ENCODE measurements at regions not wholly inside any gene's neighbourhood (a gene's known extent, or its start where the extent isn't known, plus 50 kb on each side); places are given as distances from the start of the nearest gene placed in this dataset.

DNA sequence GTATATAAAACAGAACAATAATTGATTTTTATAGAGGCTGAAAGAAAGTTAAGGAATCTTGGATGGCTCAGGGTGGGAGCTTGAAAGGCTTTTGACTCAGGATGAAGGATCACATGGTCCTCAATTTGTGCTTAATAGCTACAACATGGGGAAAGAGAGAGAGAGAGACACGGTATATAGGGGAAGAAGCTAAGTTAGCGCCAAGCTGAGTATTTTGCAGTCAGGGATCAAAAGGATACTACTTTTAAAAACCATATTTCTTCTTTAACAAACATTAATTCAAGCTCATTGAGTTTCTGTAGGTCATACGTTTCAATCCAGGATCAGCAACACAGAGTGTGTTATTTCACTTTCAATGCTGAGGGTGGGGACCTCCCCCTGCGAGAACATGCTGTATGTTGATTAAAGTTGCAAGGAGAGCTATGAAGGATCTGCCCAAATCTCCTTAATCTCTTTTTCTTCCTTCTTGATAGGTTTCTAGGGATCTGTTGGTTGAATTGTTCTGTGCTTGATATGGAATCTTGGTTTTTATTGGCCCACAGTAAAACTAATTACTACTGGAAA lies 133.1 kb upstream of the NUDT4 start:
- no peaks in the 10 kb centered on the region for H3K27me3 ChIP-seq (ENCODE audit: control insufficient read depth in 1 of 2, insufficient read depth in 2 of 2, low read length in 2 of 2)
- H3K9me3 ChIP-seq (ENCODE audit: control insufficient read depth in 1 of 2, low read length in 2 of 2), result no peaks in the 10 kb centered on the region
- H3K9ac ChIP-seq (ENCODE audit: low read depth in 1 of 2, low read length in 2 of 2), result no peak overlapping the region
- no peaks in the 10 kb centered on the region for H3K36me3 ChIP-seq (ENCODE audit: control insufficient read depth in 1 of 2, insufficient read depth in 2 of 2, low read length in 2 of 2)
- no peak overlapping the region for H3K27ac ChIP-seq (ENCODE audit: low read depth, low read length)
- no peak overlapping the region for H3K4me3 ChIP-seq (ENCODE audit: low read depth in 1 of 2, low read length in 2 of 2)
- H3K4me1 ChIP-seq (ENCODE audit: control insufficient read depth in 1 of 2, insufficient read depth in 2 of 2, low read length in 2 of 2), result peaks cover 17 to 22% of the 10 kb centered on the region in 2 donors

DNA sequence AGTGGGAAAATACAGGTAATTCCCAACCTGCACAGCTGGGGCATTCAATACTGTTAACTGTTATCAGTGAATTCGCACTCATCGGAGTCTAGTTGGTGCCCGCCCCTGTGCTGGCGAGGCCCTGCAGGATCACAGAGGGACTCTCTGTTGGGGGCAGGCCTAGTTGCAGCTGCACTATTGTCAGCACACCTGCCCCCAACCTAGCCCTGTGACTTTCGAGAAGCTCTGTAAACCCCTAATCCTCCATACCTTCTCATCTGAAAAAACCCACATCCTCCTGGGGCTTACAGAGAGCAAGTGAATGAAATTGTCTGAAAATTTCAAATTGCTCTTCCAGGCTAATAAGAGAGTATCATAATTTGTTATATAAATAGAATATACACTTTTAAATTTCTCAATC lies 132.2 kb upstream of the NUDT4 start:
- H3K27ac ChIP-seq (ENCODE audit: low read depth, low read length), result no peak overlapping the region

DNA sequence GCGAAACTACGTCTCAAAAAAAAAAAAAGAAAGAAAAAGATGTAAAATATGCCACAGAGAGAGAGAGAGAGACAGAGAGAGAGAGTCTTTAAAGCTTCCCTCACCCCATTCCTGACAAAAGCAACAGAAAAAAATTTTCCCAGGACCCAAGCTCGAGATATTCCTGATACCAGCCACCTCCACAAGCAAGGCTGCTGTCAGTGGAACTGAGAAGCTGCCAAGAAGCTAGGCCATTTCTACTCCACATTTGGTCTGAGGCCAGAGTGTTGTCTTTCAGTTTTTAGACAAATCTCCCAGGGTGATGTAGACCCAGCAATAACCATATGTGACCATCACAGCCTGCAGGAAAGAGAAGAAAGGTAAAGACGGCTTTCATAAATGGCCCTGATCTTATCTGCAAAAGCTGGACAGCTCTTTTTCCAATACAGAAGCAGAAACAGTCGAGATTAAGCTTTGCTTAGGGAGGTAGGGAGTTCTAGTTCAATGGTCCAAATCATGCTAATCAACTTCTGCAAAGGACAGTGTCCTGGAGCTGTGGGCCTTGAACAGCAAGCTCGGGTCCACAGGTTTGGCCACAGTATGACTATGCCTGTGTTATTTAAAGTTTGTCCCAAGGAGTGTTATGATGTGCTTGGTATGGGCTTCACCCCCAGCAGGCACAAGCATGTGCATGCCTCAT lies 130.3 kb upstream of the NUDT4 start:
- Histone ChIP-seq H3K9ac (ENCODE audit: low read depth in 1 of 2, low read length in 2 of 2) (no peak overlapping the region), H3K9me3 (ENCODE audit: control insufficient read depth in 1 of 2, low read length in 2 of 2) (no peaks in the 10 kb centered on the region), H3K36me3 (ENCODE audit: control insufficient read depth in 1 of 2, insufficient read depth in 2 of 2, low read length in 2 of 2) (no peaks in the 10 kb centered on the region), H3K27me3 (ENCODE audit: control insufficient read depth in 1 of 2, insufficient read depth in 2 of 2, low read length in 2 of 2) (no peaks in the 10 kb centered on the region), H3K4me3 (ENCODE audit: low read depth in 1 of 2, low read length in 2 of 2) (no peak overlapping the region), H3K27ac (ENCODE audit: low read depth, low read length) (no peak overlapping the region), H3K4me1 (ENCODE audit: control insufficient read depth in 1 of 2, insufficient read depth in 2 of 2, low read length in 2 of 2) (peaks cover 17 to 22% of the 10 kb centered on the region in 2 donors)

More for the DNA sequence above, 132.2 kb upstream of the NUDT4 start:
- Histone ChIP-seq H3K9me3 (ENCODE audit: control insufficient read depth in 1 of 2, low read length in 2 of 2) (no peaks in the 10 kb centered on the region), H3K27me3 (ENCODE audit: control insufficient read depth in 1 of 2, insufficient read depth in 2 of 2, low read length in 2 of 2) (no peaks in the 10 kb centered on the region), H3K4me3 (ENCODE audit: low read depth in 1 of 2, low read length in 2 of 2) (no peak overlapping the region), H3K4me1 (ENCODE audit: control insufficient read depth in 1 of 2, insufficient read depth in 2 of 2, low read length in 2 of 2) (peaks cover 17 to 22% of the 10 kb centered on the region in 2 donors), H3K36me3 (ENCODE audit: control insufficient read depth in 1 of 2, insufficient read depth in 2 of 2, low read length in 2 of 2) (no peaks in the 10 kb centered on the region), H3K9ac (ENCODE audit: low read depth in 1 of 2, low read length in 2 of 2) (no peak overlapping the region)

DNA sequence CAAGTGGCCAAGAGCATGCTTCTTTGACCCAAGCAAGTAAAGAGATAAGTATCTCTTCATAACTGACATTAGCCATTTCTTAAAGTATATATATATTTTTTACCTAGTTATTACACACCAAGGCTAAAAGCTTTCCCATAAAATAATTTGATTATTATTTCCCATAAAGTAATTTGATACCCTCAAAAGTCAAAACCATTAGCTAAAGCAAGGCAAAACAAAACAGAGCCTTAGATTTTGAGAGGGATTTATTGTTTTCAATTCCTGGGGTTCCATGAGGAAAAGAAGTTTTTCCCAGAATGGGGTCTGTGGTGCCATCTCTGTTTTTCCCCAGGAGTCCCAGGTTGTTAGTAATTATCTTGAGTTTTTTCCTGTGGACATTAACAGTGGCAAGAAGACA lies 125.5 kb upstream of the NUDT4 start:
- no peaks in the 10 kb centered on the region for H3K36me3 ChIP-seq (ENCODE audit: control insufficient read depth in 1 of 2, insufficient read depth in 2 of 2, low read length in 2 of 2)
- no peak overlapping the region for H3K27ac ChIP-seq (ENCODE audit: low read depth, low read length)
- peaks cover 10 to 11% of the 10 kb centered on the region in 2 donors for H3K9me3 ChIP-seq (ENCODE audit: control insufficient read depth in 1 of 2, low read length in 2 of 2)
- H3K4me3 ChIP-seq (ENCODE audit: low read depth in 1 of 2, low read length in 2 of 2), result no peak overlapping the region
- H3K9ac ChIP-seq (ENCODE audit: low read depth in 1 of 2, low read length in 2 of 2), result no peak overlapping the region
- peaks cover 0 to 4% of the 10 kb centered on the region in 2 donors for H3K4me1 ChIP-seq (ENCODE audit: control insufficient read depth in 1 of 2, insufficient read depth in 2 of 2, low read length in 2 of 2)
- no peaks in the 10 kb centered on the region for H3K27me3 ChIP-seq (ENCODE audit: control insufficient read depth in 1 of 2, insufficient read depth in 2 of 2, low read length in 2 of 2)

DNA sequence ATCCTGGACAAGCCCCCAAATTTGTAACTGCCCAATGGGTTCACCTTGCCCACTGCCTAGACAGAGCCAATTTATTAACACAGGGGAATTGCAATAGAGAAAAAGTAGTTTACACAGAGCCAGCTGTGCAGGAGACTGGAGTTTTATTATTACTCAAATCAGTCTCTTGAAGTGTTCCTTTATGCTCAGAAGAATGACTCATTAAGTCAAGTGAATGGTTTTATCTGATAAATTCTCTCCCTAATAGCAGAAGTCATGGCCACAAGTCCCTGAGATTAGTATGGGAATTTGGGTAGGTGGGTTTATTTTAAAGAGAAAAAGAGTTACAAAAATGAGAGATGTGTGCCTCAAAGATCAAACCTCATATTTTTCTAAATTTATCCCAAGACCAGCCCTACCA lies 122.8 kb upstream of the NUDT4 start:
- H3K27ac ChIP-seq (ENCODE audit: low read depth, low read length), result no peak overlapping the region
- H3K27me3 ChIP-seq (ENCODE audit: control insufficient read depth in 1 of 2, insufficient read depth in 2 of 2, low read length in 2 of 2), result no peaks in the 10 kb centered on the region
- H3K9ac ChIP-seq (ENCODE audit: low read depth in 1 of 2, low read length in 2 of 2), result no peak overlapping the region
- no peaks in the 10 kb centered on the region for H3K36me3 ChIP-seq (ENCODE audit: control insufficient read depth in 1 of 2, insufficient read depth in 2 of 2, low read length in 2 of 2)
- H3K4me3 ChIP-seq (ENCODE audit: low read depth in 1 of 2, low read length in 2 of 2), result no peak overlapping the region
- no peaks in the 10 kb centered on the region for H3K4me1 ChIP-seq (ENCODE audit: control insufficient read depth in 1 of 2, insufficient read depth in 2 of 2, low read length in 2 of 2)
- H3K9me3 ChIP-seq (ENCODE audit: control insufficient read depth in 1 of 2, low read length in 2 of 2), result peaks cover 10 to 11% of the 10 kb centered on the region in 2 donors

DNA sequence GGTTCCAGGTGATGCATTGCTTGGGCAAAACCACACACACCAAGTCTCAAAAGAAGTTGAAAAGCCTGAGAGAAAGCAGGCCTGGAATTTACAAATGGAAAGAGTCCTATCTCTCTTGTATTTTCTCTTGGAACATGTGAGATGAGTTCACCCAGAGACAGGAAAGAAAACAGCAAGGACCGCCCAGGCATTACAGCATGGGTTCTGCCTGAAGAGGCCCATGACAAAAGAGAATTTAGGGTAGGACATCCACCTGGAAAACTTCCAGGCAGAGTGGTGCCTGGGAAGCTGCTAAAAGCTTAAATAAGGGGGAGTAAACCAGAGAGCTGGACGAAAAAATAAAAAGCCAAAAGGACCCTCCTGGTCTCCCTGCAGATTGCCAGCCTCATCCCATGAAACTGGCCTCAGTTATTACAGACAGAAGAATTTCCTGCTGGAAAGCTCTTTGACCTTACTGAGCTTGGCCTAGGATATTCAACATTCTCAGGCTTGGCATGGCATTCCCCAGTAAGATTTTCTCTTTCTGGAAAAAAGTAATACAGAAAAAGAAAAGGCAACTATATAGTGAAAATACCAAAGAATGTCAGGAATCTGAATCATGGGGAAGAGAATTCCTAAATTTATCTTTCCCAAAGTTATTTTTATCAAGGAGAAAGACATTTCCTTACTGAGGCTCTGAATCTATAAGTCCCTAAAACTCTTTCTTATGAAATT lies 121.3 kb upstream of the NUDT4 start:
- H3K4me1 ChIP-seq (ENCODE audit: control insufficient read depth in 1 of 2, insufficient read depth in 2 of 2, low read length in 2 of 2), result no peaks in the 10 kb centered on the region
- no peak overlapping the region for H3K9ac ChIP-seq (ENCODE audit: low read depth in 1 of 2, low read length in 2 of 2)
- no peaks in the 10 kb centered on the region for H3K27me3 ChIP-seq (ENCODE audit: control insufficient read depth in 1 of 2, insufficient read depth in 2 of 2, low read length in 2 of 2)
- H3K9me3 ChIP-seq (ENCODE audit: control insufficient read depth in 1 of 2, low read length in 2 of 2), result peaks cover 10 to 11% of the 10 kb centered on the region in 2 donors
- H3K4me3 ChIP-seq (ENCODE audit: low read depth in 1 of 2, low read length in 2 of 2), result no peak overlapping the region
- H3K36me3 ChIP-seq (ENCODE audit: control insufficient read depth in 1 of 2, insufficient read depth in 2 of 2, low read length in 2 of 2), result no peaks in the 10 kb centered on the region
- no peak overlapping the region for H3K27ac ChIP-seq (ENCODE audit: low read depth, low read length)

DNA sequence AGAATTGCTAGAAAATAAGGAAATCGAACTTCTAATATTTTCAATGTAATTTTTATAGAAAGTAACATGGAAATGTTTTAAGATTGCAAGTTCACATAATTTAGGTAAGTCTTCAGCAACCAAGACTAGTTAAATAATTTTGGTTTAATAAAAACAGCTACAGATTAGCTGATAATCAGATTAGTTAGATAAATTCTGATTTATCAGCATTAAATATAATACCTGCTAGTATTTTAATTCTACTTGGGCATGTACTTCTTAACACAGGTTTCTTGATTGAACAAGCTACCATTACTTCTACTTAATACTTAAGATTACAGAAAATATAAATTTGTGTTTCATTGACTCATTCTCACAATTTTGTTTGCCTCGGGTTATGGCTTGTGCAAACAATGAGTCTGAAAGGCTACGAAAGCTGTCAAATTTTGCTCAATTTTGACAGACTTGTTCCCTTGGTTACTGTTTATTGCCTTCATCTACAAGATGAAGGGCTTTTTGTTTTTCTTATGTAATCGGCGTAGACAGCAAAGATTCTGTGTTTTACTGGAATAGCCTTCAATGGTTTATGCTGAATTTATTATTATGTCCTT lies 116.1 kb upstream of the NUDT4 start:
- Histone ChIP-seq H3K4me3 (ENCODE audit: low read depth in 1 of 2, low read length in 2 of 2) (no peak overlapping the region), H3K9me3 (ENCODE audit: control insufficient read depth in 1 of 2, low read length in 2 of 2) (no peaks in the 10 kb centered on the region), H3K27ac (ENCODE audit: low read depth, low read length) (no peak overlapping the region), H3K27me3 (ENCODE audit: control insufficient read depth in 1 of 2, insufficient read depth in 2 of 2, low read length in 2 of 2) (no peaks in the 10 kb centered on the region), H3K4me1 (ENCODE audit: control insufficient read depth in 1 of 2, insufficient read depth in 2 of 2, low read length in 2 of 2) (no peaks in the 10 kb centered on the region), H3K9ac (ENCODE audit: low read depth in 1 of 2, low read length in 2 of 2) (no peak overlapping the region), H3K36me3 (ENCODE audit: control insufficient read depth in 1 of 2, insufficient read depth in 2 of 2, low read length in 2 of 2) (no peaks in the 10 kb centered on the region)

DNA sequence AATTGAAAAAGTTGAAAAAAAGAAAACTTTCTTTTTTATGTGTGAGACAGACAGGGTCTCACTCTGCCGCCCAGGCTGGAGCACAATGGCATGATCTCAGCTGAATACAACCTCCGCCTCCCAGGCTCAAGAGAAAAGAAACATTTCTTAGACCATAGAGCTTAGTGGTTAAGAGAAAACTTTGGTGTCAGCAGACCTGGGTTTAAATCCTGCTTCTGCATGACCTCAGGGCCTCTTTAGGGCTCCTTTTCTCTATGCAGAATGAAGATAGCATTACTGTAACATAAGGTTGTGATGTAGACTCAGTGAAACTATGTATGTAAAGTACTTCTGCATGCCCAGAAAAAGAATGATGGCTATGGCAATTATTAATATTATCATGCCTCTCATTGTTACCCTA lies 104.7 kb upstream of the NUDT4 start:
- Histone ChIP-seq H3K4me1 (ENCODE audit: control insufficient read depth in 1 of 2, insufficient read depth in 2 of 2, low read length in 2 of 2) (no peaks in the 10 kb centered on the region), H3K27ac (ENCODE audit: low read depth, low read length) (no peak overlapping the region), H3K27me3 (ENCODE audit: control insufficient read depth in 1 of 2, insufficient read depth in 2 of 2, low read length in 2 of 2) (no peaks in the 10 kb centered on the region), H3K4me3 (ENCODE audit: low read depth in 1 of 2, low read length in 2 of 2) (no peak overlapping the region), H3K9me3 (ENCODE audit: control insufficient read depth in 1 of 2, low read length in 2 of 2) (no peaks in the 10 kb centered on the region), H3K9ac (ENCODE audit: low read depth in 1 of 2, low read length in 2 of 2) (no peak overlapping the region), H3K36me3 (ENCODE audit: control insufficient read depth in 1 of 2, insufficient read depth in 2 of 2, low read length in 2 of 2) (no peaks in the 10 kb centered on the region)

DNA sequence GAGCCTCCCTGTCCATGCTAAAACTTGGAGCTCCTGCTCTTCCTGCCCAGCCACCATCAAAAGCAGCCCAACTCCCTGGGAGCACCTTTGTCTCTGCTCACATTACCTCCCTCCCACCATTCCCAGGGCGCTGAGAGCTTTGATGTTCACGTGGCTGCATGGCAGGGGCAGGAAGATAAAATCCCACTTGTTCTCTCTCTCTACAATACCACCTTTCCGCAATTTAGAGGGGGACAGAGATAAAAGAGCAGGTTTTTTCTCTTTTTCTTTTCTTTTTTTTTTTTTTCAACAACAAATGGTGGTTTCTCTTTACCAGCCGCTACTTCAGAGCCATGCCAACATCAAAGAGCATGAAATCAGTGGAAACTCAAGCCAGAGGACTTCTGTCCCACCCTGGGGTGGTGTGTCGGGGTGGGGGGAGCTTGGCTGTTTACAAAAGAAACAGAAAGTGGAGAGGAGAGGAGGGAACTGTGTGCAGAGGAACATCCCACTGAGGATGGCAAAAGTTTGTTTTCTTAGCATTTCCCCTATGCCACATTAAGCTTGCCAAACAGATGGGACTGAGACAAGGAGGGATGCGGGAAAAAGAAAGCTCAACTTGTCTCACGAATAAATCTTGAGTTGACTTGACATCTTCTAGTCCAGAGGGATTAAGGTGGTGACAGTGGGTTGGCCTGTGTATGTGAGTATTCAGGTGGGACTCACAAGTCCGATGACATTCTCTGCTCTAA lies 103.7 kb upstream of the NUDT4 start:
- Histone ChIP-seq H3K27me3 (ENCODE audit: control insufficient read depth in 1 of 2, insufficient read depth in 2 of 2, low read length in 2 of 2) (no peaks in the 10 kb centered on the region), H3K27ac (ENCODE audit: low read depth, low read length) (no peak overlapping the region), H3K9ac (ENCODE audit: low read depth in 1 of 2, low read length in 2 of 2) (no peak overlapping the region), H3K4me1 (ENCODE audit: control insufficient read depth in 1 of 2, insufficient read depth in 2 of 2, low read length in 2 of 2) (no peaks in the 10 kb centered on the region), H3K36me3 (ENCODE audit: control insufficient read depth in 1 of 2, insufficient read depth in 2 of 2, low read length in 2 of 2) (no peaks in the 10 kb centered on the region), H3K9me3 (ENCODE audit: control insufficient read depth in 1 of 2, low read length in 2 of 2) (no peaks in the 10 kb centered on the region), H3K4me3 (ENCODE audit: low read depth in 1 of 2, low read length in 2 of 2) (no peak overlapping the region)

DNA sequence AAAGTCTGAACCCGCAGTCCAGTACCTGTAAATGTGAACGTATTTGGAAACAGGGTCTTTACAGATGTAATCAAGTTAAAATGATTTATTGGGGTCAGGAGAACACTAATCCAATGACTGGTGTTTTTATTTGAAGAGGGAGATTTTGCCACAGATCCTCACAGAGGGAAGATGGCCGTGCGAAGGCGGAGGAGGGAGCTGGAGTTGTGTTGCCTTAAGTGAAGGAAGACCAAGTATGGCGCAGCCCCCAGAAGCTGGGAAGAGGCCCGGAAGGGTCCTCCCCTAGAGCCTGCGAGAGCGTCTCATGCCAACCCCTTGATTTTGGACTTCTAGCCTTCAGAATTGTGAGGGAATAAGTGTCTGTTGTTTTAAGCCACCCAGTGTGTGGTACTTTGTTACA lies 102.8 kb upstream of the NUDT4 start:
- no peaks in the 10 kb centered on the region for H3K27me3 ChIP-seq (ENCODE audit: control insufficient read depth in 1 of 2, insufficient read depth in 2 of 2, low read length in 2 of 2)
- H3K4me1 ChIP-seq (ENCODE audit: control insufficient read depth in 1 of 2, insufficient read depth in 2 of 2, low read length in 2 of 2), result no peaks in the 10 kb centered on the region
- no peak overlapping the region for H3K9ac ChIP-seq (ENCODE audit: low read depth in 1 of 2, low read length in 2 of 2)
- no peak overlapping the region for H3K27ac ChIP-seq (ENCODE audit: low read depth, low read length)
- no peaks in the 10 kb centered on the region for H3K36me3 ChIP-seq (ENCODE audit: control insufficient read depth in 1 of 2, insufficient read depth in 2 of 2, low read length in 2 of 2)
- no peak overlapping the region for H3K4me3 ChIP-seq (ENCODE audit: low read depth in 1 of 2, low read length in 2 of 2)
- no peaks in the 10 kb centered on the region for H3K9me3 ChIP-seq (ENCODE audit: control insufficient read depth in 1 of 2, low read length in 2 of 2)

Measured in duodenal mucosa (tissue), 2 donors.